ENCODE measurements at regions not wholly inside any gene's neighbourhood (a gene's known extent, or its start where the extent isn't known, plus 50 kb on each side); places are given as distances from the start of the nearest gene placed in this dataset.
A peak's percentile ranks its signal among the peaks of the same experiment; 100 is the strongest.
"Not testable (repeated sequence)": the region's sequence is repeated elsewhere in the genome, so short reads cannot be mapped to it uniquely, and the experiment has no call there.

DNA sequence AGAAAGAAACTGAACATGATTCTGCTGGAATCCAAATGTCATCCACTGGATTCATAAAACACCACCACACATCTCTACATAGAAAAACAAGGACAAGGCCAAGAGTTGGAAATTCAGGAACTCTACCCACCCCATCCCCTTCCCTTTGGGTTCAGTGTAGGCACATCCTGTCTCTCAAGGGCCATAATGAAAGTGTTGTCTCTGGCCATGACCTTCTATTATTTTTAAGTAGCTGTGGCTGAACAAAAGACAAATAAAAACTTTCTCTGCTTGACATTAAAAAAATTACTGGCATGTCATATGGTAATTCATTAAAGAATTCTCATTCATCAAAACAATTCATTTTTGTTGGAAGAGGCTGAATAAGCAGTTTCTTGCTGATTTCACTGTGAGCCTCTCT is 54.9 kb upstream of the ZBTB18 start:
- DNase-seq = no peak

DNA sequence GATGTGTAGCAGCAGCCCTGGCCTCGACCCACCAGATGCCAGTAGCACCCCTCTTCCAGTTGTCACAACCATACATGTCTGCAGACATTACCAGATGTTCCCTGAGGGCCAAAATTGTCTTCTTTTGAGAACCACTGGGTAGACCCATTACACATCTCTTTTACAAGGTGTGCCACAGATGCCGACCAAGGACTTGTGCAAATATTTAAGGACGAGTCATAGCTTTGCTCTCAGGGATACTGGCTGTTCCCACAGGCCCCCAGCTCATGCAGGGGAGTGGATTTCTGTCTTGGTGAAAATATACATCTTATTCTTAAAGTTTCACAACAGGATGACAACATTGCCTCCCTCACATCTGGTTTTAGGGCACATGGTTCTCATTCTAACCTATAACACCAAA is 59.4 kb upstream of the ZBTB18 start:
- no peak for DNase-seq

DNA sequence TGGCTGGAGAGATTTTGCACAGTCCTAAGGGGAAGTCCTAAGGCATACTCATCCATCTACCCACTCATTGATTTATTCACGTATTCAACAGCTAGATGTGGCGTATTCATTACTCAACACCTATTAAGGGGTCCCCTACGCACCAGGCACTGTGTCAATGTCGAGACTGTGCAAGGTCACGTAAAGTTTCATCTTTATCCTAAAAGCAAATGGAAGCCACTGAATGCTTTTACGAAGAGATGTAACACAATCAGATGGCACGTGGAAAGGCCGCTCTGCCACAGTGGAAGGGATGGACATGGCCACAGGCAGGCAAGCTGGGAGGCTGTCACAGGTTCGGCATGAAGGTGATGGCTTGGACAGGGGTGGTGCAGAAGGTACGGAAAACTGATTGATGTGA is 66.3 kb upstream of the ZBTB18 start:
- DNase-seq = no peak

DNA sequence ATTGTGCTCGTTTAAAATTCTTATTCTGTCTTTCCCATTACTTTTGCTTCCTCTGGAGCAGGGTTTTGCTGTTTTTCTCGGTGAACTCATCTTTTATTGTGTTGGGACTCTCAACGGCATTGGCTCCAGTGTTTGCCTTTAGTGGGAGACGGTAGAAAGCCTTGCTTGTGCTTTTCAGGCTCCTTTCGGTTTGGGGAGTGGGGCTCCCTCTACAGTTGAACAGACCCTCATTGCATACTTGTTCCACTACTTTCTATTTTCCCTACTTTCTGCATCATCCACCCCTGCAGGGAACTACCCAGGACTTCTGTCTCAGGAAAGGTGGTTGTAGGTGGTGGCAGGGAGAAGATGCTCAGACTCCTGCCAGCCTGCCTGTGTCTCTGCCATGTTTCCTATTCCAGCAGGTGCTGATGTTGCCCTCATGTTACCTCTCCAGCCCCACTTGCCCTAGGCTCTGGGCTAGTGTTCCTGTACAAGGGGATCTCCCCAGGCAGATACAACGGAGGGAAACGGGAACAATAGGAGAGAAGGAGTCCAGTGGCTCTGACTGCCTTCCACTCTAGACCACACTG is 68.5 kb upstream of the ZBTB18 start:
- DNase-seq = no peak

DNA sequence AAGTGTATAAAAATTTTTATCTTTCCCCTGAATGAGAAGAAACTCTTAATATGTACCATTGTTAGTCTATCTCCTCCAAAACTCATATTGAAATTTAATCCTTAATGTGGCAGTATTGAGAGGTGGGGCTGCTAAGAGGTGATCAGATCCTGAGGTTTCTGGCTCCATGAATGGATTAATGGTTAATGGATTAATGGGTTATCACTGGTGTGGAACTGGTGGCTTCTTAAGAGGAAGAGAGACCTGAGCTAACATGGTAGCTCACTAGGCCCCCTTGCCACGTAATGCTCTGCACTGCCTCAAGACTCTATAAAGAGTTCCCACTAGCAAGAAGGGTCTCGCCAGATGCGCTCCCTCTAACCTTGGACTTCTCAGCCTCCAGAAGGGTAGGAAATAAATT is 70.6 kb upstream of the ZBTB18 start:
- no peak for DNase-seq

DNA sequence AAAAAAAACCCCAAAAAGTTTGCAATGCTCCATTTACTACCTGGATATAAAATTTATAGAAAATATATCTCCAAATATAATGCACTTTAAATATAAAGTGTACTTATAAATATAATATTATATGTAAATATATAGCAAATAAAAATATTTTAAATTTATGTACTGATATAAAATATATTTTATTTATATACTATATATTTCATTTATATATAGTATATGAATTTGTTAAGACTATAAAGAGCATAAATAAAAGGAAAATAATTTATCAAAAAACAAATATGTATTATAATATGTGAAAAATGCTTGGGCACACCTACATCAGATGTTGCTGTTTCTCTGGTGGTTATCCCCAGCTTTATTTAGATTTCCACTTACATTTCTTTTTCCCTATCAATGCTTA is 71.0 kb upstream of the ZBTB18 start:
- no peak for DNase-seq

DNA sequence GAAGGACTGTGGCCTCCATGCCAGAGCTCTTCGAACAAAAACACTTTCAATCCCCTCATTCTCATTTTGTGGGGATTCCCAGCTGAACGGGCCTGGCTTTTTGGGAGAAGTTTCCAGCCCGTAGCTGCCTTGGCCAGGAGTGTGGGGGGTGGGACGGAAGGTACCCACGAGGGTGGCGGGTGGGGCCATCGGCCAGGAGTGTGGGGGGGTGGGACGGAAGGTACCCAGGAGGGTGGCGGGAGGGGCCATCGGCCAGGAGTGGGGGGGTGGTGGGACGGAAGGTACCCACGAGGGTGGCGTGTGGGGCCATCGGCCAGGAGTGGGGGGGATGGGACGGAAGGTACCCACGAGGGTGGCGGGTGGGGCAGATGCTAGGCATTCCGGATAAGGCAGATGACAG is 71.7 kb upstream of the ZBTB18 start:
- DNase-seq = no peak

DNA sequence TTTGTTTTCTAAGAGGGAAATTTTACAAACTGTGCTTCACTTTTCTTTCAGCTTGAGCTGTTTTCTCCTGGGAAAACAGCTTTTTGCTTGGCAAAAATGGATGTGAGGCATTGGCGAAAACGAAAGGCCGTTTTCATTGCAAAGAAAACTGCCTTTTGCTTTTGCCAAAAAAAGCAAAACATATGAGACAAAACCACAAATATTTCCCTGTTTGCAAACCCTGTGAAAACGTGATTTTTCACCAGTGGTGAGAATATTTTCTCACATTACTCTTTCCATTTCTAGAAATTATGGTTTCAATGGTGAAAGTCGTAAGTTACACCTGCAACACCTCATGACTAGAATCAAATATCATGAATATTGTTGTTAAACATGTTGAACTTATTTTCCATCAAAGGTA is 74.0 kb upstream of the ZBTB18 start:
- no peak for DNase-seq

DNA sequence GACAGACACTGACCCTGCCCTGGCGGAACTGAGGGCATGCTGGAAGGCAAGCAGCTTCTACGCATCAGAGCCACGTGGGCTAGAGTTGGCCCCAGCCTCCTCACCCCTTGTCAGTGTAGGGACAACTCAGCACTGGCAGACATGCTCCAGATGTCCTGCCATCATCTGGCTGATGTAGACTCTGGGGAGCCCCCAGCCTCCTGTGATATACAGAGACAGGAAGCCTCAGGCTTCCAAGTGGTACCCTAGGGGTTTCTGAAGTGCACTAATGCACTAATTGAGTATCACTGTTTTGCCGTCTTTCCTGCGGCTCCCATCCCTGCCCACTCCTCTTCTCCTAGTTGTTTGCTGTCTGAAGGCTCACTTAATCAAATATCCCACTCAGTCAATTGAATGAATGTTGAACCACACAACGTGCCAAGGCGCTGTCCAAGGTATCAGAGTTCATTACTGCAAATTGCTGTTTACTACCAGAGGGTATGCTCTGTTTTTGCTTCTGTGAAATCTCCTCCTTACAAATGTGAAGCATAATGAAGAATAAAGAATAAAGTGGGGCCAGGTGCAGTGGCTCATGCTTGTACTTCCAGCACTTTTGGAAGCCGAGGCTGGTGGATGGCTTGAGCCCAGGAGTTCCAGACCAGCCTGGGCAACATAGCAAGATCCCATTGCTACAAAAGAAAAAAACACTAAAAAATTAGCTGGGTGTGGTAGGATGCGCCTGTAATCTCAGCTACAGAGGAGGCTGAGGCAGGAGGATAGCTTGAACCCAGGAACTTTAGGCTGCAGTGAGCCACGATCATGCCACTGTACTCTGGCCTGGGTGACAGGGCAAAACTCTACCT is 76.4 kb upstream of the ZBTB18 start:
- no peak for DNase-seq

DNA sequence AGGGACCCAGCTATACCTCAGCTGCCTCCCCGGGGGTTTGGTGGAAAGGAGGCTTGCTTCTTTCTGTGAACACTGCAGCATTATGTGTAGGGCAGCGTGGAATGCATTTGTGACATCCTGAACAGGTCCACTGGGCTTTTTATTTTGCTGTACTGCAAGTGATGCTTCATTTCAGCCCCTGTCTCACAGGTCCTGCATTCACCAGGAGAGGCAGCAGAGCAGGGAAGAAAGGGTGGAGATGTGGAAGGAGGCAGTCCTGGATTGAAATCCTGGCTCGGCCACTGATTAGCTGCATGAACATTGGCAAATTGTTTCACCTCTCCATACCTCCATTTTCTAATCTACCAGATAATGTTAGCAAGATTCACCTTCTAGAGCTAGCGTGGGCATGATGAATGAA is 77.9 kb upstream of the ZBTB18 start:
- no peak for DNase-seq

DNA sequence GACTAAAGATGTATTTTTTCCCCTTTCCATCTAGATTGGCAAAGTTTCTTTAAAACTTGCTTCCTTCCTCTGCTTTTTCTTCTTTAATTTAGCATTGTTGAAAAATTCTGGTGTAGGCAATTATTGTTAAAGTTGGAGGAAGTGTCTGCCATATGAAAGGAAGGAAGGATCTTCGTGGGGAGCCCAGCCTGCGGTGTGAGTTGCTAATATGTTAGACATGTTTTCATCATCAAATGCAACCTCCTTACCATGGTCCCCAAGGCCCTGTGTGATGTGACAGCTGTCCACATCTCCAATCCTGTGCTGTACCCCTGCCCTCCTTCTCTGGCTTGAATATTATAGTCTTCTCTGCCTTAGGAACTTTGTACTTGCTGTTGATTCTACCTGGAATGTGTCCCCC is 81.0 kb upstream of the ZBTB18 start:
- no peak for DNase-seq

DNA sequence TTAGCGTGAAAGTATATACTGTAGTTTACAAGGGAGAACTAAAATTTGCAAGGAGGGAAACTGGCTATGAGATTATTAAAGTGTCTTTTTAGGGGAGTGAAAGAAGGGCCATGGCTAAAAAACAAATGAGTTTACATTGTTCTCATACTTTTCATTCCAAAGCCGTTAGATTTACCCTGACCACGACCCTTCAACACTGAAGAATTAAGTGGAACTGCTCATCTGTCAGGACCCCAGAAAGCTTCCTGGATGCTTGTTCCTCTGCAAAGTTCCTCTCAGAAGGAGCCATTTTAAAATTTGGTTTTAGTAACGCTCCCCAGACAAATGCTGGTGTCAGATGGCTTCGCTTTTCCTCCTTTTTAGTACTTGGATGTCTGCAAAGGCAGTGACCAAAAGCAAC is 82.7 kb upstream of the ZBTB18 start:
- no peak for DNase-seq

DNA sequence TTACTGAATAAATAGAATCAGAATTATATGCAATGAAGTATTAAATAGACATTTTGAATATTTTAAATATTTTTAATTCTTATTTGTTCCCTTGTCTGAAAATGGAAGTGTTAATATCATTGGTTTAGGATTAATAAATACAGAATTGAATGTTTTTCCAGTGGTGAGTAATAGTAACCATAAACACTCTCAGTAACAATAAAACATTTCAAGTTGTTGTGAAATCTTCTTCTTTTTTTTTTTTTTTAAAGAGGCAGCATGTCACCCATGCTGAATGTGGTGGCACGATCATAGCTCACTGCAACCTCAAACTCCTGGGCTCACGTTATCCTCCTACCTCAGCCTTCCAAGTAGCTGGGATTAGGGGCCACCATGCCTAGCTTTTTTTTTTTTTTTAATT is 86.2 kb upstream of the ZBTB18 start:
- no peak for DNase-seq

DNA sequence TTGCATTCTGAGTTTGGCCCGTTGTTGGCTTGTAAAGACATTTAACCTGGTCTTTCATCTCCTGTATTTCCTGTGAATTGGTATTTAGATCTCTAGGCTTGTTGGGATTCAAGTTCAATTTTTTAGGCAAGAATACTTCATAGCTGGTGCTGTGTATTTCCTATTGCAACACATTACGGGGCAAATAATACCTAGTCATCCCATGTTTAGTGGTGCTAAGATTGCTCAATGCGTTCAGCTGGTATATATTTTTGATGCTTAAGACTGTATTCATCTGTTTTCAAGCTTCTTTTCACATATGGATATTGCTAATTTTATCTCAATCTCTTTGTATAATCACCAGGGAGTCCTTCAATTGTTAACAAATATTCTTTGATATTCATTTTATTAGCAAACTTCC is 87.5 kb upstream of the ZBTB18 start:
- DNase-seq = no peak

DNA sequence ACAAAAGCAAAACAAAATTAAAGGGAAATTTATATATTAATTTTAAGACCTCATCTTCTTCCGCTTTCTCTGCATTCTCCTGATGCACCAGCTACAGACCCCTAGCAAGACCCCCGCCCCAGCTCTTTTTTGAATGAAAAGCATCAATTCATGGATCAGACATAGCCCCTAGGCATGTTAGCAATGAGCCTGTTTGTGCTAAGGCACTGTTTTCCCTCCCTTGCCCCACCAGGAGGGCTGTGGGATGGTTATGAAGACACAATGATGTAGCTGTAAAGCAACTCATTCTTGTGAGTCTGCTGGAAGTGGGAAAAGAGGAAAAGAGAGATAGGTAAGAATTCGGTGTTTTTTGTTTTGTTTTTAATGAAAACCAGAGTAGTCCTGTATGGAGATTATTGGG is 88.5 kb upstream of the ZBTB18 start:
- no peak for DNase-seq

DNA sequence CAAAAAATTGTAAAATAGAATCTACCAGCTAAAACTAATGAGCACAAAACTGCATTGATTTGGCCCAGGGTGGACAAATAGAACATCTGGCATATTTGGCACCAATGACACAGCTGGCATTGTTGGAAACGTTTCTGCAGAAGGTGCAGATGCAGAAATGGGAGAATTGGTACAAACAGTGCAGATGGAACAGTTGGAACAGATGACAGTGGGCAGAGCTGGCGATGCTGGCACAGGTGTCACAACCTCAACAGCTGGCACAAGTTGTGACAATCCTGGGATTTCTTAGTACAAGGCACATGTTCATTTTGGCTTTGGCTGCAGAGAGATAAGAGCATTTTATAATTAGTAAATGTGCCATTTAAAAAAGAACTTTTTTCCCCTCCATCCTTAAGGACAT is 91.1 kb upstream of the ZBTB18 start:
- DNase-seq = no peak

DNA sequence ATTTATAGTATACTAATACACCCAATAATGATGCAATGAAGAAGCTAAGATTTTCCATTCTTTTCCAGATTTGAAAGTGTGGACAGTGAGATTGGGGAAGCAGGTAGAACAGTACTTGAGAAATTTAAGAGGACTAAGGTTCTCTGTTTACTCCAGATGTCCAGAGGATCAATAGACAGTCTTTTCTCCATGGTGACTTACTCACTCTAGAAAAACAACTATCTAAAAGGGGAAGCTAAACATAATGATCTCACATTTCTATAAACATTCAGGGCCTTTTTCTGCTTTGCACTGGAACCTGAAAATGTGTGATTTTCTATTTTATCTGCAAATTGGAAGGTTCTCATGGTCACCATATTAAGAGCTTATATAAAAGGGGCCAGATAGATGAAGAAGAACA is 93.9 kb upstream of the ZBTB18 start:
- DNase-seq = no peak

DNA sequence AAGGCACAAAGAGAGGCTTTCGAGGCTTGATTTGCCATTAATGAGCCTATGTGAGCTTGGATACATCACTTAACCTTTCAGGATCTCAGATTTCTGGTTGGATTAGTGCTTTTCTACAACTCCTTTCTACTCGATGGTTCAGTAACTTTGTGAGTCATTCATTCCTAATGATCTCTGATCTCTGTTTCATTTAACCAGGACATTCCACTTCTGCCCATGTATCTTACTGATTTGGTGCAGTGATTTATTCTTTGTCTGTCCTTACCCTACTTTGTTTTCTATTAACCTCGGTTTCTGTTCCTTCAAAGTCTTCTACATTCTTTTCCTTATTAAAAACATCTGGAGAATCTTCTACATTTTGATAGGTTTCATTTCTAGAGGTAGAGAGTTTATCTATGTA is 94.6 kb upstream of the ZBTB18 start:
- no peak for DNase-seq

DNA sequence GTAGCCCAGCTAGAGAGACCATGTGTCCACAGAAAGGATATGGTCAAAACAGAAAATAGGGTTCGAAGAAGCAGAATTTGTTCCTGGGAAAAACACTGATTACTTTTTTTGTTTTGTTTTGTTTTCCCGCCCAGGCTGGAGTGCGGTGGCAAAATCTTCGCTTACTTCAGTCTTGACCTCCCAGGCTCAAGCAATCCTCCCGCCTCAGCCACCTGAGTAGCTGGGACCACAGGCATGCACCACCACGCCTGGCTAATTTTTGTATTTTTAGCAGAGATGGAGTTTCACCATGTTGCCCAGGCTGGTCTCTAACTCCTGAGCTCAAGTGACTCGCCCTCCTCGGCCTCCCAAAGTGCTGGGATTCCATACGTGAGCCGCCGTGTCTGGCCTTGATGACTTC is 99.9 kb upstream of the ZBTB18 start:
- not testable (repeated sequence) for DNase-seq

DNA sequence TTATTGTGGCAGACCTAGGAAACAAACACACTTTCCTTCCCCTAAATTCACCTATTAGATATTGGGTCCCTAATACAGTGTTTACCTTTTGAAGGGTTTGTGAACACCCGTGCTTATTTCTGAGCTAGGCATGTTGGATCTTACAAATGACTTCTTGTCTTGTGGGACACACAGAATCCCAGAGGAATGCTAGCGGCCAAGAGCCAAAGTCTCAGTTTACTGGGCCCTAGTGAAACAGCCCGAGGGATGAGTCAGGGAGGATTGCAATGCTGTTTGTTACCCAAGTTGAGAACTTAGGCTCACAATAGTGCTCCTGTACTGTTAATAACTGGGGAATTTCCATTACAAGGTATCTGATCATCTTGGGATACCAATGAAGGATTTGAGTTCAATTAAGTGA is 100.1 kb upstream of the AKT3 start:
- DNase-seq = no peak

DNA sequence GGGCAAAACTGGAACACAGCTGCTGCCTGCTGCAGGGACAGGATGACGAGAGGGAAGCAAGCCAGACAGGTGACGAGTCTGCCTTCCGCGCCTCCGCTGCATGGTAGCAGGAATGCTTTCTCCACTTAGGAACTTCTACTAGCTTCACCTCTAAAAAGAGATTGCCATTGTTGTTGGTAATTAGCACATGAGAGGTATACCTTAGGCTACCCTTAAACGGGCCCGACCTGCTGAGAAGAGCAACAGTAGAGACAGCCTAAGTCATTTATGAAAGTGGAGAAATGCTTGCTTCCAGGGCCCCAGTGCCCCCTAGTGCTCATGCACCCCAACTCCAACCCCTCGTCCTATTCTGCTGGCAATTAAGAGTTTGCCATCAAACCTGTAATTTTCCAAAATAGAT is 96.9 kb upstream of the AKT3 start:
- peak; percentile 11 for DNase-seq

DNA sequence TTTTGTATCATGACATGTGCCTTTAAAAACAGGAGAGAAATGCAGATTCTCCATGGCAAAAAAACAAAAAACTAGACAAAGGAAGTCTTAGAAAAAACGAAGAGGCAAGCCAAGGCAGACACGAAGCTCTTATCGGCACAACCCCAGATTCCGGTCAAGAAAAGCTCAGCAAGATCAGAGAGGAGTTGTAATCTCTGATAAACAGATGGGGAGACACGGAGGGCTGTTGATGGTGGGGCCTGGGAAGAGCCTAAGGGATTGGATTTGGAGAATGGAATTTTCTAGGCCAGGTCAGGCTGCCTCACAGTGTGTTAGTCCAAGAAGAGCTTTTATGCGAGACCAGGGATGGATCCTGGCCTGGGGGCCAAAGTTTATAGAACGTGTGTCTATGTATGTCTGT is 96.2 kb upstream of the AKT3 start:
- DNase-seq = no peak

DNA sequence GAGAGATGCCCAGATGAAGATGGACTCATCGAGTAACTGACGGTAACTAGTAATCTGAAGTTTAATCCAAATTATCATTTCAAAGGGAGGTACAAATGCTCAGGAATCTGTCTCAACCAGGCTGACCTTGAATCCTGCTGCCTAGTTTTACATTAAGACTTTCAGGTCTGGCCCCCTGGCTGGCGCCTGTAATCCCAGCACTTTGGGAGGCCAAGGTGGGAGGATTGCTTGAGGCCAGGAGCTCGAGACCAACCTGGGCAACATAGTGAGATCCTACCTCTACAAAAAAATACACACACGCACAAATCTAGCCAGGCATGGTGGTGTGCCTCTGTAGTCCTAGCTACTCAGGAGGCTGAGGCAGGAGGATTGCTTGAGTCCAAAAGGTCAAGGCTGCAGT is 95.7 kb upstream of the AKT3 start:
- DNase-seq = no peak

DNA sequence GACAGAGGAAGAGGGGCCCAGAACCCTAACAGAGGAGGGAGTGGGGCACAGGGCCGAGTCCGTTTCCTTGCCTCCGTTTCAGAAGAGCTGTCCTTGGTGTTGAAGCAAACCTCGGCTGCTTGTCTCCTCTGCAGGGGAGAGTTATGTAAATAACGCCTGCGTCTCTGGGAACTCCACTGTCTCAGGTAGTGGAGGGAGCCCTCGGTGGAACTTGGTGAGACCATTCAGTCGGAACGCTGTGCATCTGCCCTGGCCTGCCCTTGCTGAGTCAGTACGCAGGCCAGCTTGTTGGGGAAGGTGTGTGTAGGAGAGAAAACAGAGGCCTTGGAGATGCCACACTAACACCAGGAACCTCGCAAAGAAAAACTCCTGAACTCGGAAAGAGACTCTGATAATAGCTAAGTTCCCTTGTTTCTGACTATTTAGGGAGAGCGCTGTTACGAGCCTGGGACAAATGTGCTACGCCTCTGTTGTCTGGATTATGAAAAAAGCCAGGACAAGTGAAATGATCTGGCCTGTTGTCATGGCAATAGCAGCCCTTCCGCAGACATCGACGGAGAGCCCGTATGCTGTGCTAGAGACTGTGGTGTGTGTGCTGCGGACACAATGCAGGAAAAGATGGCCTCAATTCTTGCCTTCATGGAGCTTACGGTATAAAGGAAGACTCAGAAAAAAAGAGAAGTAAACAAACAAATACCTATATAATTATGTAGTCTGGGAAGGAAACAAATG is 94.6 kb upstream of the AKT3 start:
- no peak for DNase-seq
